GM21619 (cell line): ENCODE measurements at regions not wholly inside any gene's neighbourhood (a gene's known extent, or its start where the extent isn't known, plus 50 kb on each side); places are given as distances from the start of the nearest gene placed in this dataset.
A peak's percentile ranks its signal among the peaks of the same experiment; 100 is the strongest.
"Not testable (repeated sequence)": the region's sequence is repeated elsewhere in the genome, so short reads cannot be mapped to it uniquely, and the experiment has no call there.

Source experiments
- ATAC-seq: cut with Tn5 transposase; IDR thresholded peaks from one replicate; pipeline ENCODE4 v1.9.1; 2021; ENCODE audit not compliant: unreplicated experiment

DNA sequence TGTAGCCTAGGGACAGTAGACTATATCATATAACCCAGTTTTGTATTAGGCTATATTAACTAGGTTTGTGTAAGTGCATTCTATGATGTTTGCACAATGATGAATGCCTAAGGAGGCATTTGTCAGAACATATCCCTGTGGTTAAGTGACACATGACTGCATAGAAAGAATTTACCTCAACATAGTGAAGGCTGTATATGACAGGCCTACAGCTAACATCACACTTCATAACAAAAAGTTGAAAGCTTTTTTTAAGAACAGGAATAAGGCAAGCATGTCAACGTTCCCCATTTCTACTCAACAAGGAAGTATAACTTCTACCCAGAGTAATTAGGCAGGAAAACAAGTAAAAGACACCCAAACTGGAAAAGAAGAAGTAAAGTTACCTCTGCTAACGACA is 165.9 kb upstream of the NDST4 start:
- ATAC-seq: no peak

DNA sequence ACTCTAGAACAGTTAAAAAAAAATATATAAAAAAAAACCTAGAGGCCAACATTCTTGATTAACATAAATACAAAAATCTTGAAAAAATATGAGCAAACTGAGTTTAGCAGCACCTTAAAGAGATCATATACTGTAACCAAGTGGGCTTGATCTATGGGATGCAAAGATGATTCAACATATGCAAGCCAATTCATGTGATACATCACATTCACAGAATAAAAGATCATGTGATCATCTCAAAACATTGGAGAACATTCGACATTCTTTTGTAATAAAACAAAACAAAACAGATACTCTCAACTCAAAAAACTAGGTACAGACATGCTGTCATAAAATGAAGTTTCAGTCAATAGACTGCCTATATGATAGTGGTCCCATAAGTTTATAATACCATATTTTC is 165.4 kb upstream of the NDST4 start:
- ATAC-seq: no peak

DNA sequence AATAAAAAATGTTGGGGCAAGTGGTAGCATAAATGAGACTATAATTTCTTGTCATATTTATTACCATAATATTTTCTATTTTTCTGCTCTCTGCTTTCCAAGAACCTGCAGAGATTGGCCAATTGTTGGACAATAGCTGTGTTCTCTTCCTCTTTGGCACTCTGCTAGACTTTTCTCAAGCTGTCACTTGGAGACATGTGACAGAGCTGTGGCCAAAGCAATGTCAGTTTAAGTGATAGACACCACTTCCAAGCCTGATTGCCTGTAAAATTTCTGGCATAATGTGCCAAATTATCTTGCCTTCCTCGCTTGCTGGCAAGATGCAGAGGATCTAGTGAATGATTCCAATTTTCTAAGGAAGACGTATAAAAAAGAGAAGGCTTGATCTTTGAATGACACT is 162.2 kb upstream of the NDST4 start:
- ATAC-seq: no peak

DNA sequence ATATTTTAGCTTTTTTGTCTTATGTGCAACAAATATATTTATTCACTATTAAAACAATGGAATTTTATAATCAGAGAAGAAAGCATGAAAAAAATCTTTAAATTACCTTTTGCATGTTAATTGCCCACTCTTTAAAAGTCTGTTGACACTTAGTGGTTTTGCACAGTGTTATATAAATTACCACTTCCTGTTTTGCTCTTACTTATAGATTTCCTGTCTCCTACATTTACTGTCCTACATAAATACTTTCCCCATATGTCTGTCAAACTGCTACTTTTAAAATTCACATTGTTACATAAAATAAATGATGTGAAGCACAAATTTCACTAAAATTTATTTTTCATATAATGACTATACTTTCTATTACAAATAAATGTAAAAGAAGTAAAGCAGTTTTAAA is 161.1 kb upstream of the NDST4 start:
- peak; percentile 71 for ATAC-seq

DNA sequence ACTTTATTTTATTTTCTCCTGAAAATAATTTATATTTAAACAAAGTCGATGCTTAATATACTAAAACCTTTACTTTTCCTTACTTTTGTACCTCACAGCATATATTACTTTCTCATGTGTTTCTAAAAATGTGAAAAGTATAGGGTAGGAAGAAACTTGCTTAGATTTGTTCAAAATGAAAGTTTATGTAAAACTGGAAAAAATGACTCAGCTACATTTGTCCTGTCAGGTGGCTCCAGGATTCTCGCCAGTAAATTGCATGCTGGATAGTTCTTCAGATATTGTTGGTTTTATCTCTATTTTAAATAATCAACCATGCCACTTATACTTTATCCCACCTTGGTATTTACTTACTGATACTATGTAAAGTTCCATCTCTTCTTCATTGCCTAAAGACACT is 159.2 kb upstream of the NDST4 start:
- ATAC-seq: no peak

DNA sequence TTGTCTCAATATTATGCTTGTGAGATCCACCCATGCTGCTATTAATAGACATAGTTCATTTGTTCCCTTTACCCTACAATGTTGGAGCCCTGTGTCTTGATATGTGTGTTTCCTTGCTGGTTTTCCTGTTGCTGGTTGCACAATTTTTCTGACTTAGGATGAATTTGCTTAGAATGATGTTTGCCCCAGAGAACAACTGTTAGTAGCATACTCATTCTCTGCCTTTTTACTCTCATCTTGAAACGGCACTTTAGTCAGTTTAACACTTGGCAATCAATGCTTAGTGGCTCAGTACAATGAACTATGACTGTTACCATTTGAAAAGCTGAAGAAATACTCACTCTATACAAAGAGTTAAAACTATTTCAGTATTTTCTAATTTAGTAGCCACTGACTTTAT is 158.8 kb upstream of the NDST4 start:
- ATAC-seq: peak; percentile 38

DNA sequence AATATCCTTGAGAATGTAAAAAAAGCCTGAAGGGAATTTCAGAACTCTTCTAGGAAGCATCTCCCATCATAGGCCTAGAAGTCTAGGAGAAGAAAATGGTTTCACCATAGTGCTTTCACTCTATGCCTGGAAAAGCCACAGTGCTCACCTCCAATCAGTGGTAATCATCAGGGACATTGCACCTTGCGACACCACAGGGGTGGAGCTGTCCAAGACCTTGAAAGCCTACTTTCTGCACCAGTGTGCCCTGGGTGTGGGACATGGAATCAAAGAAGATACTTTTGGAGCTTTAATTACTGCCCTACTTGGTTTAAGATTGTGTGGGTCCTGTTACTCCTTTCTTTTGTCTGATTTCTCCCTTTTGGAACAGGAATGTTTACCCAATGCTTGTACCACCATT is 146.8 kb upstream of the NDST4 start:
- ATAC-seq: no peak

DNA sequence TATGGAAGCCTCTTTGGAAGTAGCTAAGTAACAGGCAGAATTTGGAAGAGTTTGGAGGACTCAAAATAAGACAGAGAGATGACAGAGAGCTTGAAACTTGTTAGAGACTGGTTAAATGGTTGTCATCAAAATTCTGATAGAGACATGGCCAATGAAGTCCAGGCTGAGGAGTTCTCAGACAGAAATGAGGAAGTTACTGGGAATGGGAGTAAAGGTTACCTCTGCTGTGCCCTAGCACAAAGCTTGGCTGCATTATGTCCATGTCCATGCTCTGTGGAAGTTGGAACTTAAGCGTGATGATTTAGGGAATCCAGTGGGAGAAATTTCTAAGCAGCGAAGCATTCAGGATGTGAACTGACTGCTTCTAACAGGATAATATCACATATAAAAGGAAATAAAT is 146.2 kb upstream of the NDST4 start:
- no peak for ATAC-seq

DNA sequence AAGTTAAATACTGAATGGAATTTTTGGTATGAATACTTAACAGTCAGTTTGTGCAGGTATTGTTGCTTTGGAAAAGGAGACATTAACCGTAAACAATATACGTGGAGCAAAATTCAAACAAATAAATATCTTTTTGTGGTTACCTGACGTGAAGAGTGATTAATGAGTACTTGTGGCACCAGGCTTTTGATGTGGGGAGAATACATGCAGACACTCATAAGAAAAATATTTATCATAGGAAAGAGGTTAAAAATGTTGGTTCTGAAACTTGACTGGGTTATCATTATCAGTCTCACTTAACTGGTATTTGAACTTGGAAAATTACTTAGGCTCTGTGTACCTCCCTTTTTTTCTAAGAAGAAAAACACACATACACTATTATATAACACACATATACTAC is 136.4 kb upstream of the NDST4 start:
- ATAC-seq: no peak

DNA sequence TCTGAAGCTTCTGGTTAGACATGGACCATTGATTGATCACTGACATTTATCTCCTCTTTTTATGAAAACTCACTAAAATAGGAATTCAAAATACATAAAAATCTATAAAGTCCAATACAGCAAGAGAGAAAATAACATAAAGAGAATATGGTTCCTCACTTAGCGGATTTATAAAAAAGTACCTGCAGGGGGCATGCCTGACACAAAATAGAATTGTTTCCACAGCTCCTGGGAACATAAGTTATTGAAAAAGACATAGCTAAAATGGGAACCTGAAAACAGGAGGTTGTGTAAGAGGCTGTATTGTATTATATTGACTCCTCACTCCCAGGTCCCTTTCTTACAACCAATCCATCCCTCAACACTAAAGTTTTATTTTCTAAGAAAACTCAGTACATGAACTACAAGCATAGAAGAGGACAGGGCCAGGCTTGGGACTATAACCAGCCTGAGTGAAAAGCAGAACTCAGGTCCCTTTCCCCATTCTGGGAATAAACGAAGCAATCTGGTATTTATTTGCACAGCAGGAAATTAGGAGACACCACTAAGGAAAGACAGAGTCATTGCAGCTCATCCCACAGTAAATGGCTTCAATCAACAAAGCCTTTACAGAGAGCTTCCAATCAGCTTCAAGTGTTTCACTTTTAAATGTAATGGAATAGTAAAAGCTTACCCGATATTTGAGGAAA is 121.1 kb upstream of the NDST4 start:
- ATAC-seq: no peak

DNA sequence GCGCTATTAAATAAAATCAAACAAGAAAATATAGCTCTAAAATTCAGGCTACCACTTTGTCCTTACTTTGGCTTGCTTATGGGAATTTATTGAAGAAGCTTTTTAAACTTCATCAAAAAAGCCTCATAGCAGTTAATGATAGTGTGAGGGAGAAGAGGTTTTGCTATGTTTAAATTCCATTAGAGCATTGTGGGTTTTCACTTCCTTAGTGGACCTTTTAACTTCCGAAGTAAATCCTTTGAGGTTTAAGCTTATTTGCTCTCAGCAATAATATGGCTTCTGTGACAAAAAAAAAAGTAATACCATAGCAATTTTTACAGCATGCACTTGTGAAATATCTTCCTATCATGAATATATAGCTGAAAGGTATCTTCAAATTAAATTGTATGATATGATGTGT is 120.2 kb upstream of the NDST4 start:
- no peak for ATAC-seq

DNA sequence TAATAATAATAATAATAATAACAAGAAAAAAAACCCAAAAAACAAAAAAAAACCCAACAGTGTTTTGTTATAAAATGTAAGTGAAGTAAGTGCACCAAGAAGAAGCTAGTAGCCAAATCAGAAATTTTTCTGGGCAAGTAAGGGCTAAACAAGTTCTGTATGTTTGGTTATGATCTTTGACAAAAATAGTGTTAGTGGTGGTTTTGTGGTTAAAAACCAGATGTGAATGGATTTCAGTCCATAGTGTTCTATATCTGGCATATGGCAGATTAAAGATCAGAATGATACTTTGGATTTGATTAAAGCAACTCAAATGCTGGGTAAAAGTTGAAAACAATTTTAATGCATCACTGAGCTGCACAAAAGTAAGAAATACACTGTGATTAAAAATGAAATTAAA is 116.5 kb upstream of the NDST4 start:
- ATAC-seq: no peak

DNA sequence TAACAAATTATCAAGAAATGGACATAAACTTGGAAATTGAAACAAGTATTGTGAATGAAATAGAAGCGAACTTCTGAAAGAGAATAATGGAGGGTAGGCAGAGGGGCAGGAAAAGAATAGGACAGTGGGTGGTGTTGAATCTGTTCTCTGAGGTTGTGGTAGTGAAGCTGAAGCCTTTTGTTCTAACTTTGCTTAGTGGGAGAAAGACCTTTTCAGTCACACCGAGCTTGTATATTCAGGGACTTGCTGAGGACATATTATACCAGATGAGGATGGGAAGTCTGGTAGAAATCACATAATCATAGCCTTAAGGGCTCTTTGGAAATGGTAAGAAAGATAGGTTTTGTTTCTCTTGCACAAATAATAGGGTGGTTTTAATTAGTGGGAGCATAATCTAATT is 115.4 kb upstream of the NDST4 start:
- ATAC-seq: no peak

DNA sequence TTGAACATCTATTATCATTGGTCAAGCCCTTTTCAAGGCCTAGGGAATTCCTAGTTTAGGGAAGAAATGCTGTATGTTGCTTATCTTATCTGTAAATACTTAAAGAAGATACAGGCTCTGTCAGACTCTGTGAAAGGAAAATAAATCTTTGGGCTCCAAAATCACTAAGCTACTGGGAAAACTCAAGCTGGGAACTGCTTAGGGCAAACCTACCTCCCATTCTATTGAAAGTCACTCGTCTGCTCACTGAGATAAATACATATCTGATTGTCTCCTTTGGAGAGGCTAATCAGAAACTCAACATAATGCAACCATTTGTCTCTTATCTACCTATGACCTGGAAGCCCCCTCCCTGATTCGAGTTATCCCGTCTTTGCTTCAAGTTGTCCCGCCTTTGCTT is 108.6 kb upstream of the NDST4 start:
- no peak for ATAC-seq

DNA sequence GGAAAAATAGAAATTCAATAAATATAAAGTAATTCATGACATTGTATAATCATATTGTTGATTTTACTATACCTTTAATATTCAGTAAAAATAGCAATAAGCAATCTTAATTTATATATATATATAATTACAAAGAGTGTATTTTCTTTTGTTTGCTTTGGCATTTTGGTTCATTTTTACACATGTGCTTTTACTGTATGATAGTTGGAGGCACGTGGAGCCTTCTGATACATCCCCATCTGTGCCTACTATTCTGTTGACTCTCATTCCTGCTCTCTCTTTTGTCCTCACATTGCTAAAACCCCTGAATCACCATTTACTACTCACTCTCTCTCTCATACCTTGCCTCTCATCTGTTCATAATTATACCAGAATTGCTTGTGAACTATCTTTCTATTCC is 106.4 kb upstream of the NDST4 start:
- ATAC-seq: no peak

DNA sequence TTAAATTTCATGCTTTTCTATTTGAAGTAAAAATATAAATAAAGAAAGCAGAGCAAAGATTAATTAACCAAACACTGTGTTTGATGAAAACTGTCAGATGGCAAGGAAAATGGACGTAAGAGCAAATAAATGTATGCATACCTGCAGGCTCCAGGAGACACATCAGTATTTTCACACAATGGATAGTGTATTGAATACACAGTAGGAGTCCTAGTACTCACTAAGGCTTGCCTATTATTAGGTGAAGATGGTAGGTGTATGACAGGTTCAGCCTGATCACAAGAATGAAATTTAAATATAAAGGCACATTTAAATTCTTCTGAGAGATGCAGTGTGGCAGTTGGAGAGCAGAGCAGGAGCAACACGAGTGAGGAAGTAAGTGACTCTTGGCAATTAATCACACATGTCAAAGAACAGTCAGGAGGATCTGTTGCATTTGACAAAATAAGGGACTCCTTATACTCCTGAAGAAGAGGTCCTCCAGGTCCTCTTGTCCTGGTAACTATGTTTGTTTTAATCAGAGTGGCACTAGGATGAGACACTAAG is 106.0 kb upstream of the NDST4 start:
- ATAC-seq: no peak

DNA sequence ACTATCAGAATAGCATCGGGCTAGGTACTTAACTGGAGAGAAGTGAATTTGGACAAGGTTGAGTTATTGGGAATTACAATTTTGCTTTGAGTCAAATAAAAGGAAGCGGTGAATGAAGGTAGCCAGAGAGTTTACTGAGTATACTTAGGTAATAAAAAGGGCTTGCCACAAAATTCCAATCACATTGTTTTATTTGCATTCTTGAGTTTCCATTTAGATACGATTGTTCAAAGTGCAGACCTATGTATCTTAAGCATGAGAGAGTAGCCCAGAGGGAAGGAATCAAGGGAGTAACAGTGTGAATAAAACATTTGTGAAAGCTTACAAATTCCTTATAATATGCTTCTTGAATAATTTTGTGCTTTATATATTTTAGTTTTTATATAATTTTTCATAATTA is 102.5 kb upstream of the NDST4 start:
- no peak for ATAC-seq

DNA sequence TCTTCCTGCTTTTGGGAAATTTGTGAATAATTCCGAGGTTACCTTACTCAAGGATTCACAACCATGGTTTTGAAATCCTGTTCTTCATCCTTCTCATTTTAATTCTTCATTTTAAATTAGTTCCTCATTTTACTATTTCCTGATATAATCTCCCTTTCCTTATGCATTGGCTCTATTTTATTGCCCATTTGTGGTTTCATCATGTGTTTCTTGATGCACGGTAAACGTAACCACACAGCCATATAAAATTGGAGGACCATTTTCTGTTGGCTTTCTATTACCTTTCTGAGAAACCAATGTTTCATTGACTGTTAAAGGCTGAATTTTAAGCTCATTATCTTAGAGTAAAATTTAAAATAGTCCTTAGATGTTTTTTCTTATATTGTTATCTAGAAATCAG is 100.3 kb upstream of the NDST4 start:
- ATAC-seq: no peak

DNA sequence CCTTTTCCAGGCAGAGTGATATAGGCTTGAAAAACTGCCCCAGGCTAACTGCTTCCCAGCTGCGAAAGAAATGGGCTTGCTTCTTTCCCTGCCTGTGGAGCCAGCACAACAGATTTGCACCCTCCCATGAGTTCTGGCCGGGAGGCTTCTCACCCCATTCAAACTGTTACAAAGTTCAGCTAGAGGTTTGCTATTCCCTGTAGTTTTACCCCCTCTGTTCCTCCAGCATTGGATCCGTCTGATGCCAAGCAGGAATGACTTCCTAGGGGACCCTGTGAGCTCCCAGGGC is 87.6 kb upstream of the NDST4 start:
- no peak for ATAC-seq

DNA sequence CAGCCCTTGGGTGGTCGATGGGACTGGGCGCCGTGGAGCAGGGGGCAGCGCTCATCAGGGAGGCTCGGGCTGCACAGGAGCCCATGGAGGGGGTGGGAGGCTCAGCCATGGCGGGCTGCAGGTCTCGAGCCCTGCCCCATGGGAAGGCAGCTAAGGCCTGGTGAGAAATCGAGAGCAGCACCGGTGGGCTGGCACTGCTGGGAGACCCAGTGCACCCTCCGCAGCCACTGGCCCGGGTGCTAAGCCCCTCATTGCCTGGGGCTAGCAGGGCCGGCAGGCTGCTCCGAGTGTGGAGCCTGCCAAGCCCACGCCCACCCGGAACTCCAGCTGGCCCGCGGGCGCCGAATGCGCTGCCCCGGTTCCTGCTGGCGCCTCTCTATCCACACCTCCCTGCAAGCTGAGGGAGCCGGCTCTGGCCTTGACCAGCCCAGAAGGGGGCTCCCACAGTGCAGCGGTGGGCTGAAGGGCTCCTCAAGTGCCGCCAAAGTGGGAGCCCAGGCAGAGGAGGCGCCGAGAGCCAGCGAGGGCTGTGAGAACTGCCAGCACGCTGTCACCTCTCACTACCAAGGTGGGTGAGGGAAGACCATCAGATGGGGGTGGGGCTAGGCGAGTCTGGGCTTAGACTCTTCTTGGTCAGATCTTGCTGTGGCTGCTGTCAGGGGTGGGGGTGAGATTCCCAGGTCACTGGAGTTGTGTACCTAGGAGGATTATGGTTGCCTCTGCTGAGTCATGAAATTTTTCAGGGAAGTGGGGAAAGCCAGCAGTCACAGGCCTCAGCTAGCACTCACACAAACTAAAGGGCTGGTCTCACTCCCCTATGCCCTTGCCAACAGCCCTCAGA is 87.0 kb upstream of the NDST4 start:
- not testable (repeated sequence) for ATAC-seq

DNA sequence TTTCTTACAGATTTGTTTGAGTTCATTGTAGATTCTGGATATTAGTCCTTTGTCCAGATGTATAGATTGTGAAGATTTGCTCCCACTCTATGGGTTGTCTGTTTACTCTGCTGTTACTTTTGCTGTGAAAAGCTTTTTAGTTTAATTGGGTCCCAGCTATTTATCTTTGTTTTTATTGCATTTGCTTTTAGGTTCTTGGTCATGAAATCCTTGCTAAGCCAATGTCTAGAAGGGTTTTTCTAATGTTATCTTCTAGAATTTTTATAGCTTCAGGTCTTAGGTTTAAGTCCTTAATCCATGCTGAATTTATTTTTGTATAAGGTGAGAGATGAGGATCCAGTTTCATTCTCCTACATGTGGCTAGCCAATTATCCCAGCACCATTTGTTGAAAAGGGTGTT is 81.2 kb upstream of the NDST4 start:
- ATAC-seq: not testable (repeated sequence)

DNA sequence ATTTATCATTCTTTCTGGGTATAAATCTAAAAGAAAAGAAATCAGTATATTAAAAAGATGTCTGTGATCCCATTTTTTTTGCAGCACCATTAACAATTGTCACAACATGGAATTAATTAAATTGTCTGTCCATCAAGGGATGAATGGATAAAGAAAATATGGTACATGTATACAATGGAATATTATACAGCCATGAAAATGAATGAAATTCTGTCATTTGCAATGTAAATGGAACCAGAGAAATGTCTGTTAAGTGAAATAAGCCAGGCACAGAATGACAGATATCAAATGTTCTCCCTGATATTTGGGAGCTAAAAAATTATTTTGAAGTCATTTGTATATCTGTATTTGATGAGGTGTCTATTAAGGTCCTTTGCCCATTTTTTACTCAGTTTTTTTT is 77.1 kb upstream of the NDST4 start:
- ATAC-seq: no peak

DNA sequence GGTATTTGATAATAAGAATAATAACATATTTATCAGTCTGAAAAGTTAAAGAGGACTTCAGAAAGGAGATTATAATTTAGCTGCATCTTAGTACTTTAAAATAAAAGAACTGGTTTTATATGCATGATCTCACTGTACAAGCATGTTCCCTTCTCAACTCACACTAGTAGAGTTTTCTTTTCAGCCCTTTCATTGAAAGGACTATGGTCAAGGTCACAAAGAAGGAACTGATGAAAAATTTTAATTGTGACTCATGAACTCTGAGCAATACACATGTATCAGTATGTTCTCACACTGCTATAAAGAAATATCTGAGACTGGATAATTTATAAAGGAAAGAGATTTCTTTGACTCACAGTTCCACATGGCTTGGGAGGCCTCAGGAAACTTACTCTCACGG is 73.7 kb upstream of the NDST4 start:
- ATAC-seq: no peak
